ENCODE measurements at regions not wholly inside any gene's neighbourhood (a gene's known extent, or its start where the extent isn't known, plus 50 kb on each side); places are given as distances from the start of the nearest gene placed in this dataset.
"Not testable (repeated sequence)": the region's sequence is repeated elsewhere in the genome, so short reads cannot be mapped to it uniquely, and the experiment has no call there.

DNA sequence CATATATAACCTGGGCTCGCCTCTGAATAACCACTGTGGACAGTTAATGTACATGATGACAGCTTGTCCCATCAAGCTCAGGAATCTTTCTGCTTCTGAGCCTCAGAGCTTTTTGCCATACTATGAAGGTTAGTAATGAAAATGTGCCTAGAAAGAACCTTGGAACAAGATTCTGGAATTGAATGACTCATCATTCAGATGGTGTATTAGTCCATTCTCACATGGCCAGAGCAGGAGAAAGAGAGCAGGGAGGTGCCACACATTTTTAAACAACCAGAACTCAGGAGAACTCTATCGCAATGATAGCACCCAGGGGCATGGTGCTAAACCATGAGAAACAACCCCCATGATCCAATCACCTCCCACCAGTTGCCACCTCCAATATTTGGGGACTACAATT is 542.1 kb downstream of the PRR16 start:
- no peak for DNase-seq (ENCODE audit: low read depth)

- no peak for DNase-seq (ENCODE audit: low read depth)
Measured at GRCh38 chr5:121008041-121008440, 543.9 kb downstream of the PRR16 start.

DNA sequence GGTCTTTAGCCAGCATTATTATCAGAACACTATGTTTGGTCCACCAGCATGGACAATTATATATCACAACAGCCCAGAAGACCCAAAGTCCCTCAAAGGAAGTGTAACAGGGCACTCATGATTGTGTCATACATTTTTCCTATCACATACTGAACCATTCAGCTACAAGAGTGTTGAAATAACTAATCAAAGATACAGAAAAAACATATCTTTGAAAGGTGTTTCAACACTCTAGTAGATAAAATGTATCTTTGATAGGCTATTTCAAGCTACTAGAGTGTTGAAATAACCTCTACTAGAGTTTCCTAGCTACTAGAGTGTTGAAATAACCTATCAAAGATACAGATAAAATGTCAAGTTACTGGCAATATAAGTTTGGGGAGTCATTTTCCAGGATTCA is 545.0 kb downstream of the PRR16 start:
- DNase-seq (ENCODE audit: low read depth): no peak

DNA sequence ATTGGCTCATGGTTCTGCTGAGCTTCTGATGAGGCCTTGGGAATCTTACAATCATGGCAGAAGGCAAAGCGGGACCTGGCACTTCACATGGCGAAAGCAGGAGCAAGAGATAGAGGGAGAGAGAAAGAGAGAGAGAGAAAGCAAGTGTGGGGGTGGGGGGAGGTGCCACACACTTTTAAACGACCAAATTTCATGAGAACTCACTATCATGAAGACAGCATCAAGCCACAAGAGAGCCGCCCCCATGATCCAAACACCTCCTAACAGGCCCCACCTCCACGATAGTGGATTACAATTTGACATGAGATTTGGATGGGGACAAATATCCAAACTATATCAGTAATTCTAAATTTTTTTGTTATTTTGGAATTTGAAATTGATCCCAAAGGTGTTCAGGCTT is 553.9 kb downstream of the PRR16 start:
- DNase-seq (ENCODE audit: low read depth): no peak

DNA sequence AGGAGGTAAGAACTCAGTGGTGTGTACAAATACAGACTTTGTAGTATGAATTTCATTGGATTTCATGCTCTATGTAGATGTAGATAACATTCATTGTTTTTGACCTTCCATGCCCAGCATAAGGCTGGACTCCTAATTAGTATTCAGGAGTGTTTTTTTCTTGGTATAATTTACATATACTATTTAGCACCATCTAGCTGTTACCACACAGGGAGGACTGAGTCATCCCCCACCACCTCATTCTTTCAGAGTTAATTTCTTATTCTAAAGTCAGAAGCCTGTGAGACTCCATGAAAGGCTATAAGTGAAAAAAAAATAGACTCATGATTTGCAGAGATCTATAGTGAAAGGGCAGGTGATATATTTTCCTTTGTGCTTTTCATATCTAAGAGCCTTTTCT is 555.0 kb downstream of the PRR16 start:
- DNase-seq (ENCODE audit: low read depth): no peak

GRCh38 chr5:121019734-121020133 is 555.6 kb downstream of the PRR16 start:
- DNase-seq (ENCODE audit: low read depth): no peak

DNA sequence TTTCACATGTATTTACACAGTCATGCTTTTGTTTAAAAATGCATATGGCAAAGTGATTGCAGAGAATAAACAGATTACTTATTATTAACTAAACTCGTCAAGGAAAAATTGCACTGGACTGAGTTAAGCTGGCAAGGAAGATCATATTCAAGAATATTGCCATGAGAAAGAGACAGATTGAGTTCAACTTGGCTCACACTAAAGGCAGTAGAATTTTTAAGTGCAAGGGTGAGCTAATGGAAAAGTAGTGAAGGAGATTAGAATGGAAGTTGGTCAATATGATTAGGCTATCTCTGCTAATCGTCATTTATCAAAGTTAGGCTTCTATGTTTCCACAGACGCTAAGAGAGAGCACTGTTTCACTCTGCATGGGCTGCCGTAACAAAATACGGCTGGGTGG is 557.6 kb downstream of the PRR16 start:
- no peak for DNase-seq (ENCODE audit: low read depth)

DNA sequence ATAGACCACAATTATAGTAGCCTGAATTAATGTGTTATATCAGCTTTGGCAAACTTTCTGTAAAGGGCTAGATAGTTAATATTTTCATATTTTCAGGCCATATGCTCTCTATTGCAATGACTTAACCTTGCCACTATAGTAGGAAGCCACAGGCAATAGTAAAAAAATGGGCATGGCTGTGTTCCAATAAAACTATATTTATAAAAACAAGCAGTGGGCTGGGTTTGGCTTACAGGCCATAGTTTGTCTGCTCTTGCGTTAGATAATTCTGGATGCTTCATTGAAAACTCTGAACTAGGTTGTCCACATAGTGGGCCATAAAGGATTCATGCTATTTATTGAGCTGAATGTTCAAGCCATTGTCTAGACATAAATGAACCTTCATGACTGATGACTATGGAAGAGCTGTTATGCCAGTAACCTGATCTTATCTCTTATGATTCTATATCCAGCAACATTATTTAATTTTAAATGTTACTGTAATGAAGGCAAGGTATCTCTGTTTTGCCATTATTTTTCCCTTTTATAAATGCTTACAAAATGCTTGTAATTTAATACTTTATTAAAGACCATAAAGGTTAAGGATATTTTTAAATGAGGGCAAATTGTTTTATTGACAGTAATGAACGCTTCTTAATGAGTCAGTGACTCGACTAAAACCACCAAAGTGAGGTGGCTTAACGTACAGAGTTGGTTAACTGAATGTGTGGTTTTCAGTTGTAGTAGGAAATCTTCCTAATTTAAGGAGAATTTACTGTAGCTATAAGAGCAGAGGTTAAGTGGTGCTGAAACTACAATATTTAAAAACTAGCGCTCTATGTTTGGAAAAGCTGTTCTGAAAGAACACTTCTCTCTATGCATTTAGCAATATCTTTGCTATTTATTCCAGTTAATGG is 560.6 kb downstream of the PRR16 start:
- no peak for DNase-seq (ENCODE audit: low read depth)

DNA sequence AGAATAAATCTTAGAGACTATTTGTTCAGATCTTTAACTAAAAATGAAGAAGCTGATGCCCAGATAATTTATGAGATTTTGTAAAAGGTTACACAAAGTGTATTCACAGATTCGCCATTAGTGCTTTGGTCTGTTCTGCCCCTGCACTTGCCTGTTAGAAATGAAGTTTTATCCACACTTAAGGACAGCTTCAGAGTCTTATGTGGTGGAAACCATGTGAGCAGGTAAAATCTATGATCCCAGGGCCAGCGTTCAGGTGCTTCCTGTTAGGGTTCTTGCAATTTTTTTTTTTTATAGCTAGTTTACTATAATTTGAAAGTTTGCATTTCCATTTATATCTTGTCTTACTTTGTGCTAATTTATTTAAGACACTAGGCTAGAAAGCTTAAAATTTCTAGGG is 561.6 kb downstream of the PRR16 start:
- DNase-seq (ENCODE audit: low read depth): no peak

- no peak for DNase-seq (ENCODE audit: low read depth)
Measured at GRCh38 chr5:121027636-121028035, 563.5 kb downstream of the PRR16 start.

GRCh38 chr5:121029536-121030245 is 565.6 kb downstream of the PRR16 start:
- no peak for DNase-seq (ENCODE audit: low read depth)

DNA sequence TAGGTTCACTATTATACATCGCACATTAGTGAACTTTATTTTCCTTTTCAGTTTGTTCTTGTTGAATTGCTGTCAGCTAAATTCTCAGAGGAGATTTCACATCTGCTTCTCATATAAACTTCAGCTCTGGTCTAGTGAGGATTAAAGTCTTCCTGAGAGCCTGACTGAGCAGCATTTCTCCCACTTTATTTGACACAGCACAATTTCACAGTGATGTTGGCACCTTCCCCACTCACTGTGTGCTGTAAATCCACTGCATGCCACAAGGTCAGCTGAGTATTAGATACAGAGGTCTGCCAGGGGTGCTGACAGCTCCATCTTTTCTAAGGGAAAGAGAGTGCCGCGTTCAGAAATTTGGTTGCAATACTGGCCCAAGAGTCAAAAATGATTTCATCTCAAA is 567.4 kb downstream of the PRR16 start:
- DNase-seq (ENCODE audit: low read depth): no peak

GRCh38 chr5:121033334-121033733 is 569.2 kb downstream of the PRR16 start:
- no peak for DNase-seq (ENCODE audit: low read depth)

DNA sequence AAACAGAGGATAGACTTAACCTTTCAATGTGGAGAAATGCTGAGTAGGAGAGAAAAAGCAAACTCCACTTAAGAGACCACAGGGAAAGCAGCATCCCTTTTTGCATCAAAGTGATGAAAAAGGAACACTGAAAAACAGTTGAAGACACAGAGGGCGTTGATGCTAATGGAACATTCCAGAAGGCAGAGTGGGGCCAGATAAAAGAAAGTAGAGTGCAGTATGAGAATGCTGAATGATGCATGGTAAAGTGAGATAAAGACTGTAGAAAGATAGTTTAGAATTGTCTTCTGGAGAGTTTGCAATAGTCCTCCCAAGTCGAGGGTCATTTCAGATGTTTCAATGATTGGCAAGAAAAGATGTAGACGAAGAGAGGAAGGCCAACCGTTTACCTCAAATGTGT is 574.3 kb downstream of the PRR16 start:
- no peak for DNase-seq (ENCODE audit: low read depth)

GRCh38 chr5:121049971-121050370 is 585.9 kb downstream of the PRR16 start:
- DNase-seq (ENCODE audit: low read depth): no peak

GRCh38 chr5:121053055-121053985 is 589.2 kb downstream of the PRR16 start:
- no peak for DNase-seq (ENCODE audit: low read depth)

DNA sequence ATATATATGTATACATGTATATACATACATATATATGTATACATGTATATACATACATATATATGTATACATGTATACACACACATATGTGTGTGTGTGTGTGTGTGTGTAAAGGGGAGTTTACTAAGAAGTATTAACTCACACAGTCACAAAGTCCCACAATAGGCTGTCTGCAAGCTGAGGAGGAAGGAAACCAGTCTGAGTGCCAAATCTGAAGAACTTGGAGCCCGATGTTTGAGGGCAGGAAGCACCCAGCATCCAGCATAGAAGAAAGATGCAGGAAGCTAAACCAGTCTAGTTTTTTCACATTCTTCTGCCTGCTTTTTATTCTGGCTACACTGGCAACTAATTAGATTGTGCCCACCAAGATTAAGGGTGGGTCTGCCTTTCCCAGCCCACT is 591.5 kb downstream of the PRR16 start:
- no peak for DNase-seq (ENCODE audit: low read depth)

DNA sequence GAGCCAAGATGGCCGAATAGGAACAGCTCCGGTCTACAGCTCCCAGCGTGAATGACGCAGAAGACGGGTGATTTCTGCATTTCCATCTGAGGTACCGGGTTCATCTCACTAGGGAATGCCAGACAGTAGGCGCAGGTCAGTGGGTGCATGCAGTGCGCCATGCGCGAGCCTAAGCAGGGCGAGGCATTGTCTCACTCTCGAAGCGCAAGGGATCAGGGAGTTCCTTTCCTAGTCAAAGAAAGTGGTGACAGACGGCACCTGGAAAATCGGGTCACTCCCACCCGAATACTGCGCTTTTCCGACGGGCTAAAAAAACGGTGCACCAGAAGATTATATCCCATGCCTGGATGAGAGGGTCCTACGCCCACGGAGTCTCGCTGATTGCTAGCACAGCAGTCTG is 600.1 kb downstream of the PRR16 start:
- not testable (repeated sequence) for DNase-seq (ENCODE audit: low read depth)

GRCh38 chr5:121086671-121087070 is 622.6 kb downstream of the PRR16 start:
- no peak for DNase-seq (ENCODE audit: low read depth)

DNA sequence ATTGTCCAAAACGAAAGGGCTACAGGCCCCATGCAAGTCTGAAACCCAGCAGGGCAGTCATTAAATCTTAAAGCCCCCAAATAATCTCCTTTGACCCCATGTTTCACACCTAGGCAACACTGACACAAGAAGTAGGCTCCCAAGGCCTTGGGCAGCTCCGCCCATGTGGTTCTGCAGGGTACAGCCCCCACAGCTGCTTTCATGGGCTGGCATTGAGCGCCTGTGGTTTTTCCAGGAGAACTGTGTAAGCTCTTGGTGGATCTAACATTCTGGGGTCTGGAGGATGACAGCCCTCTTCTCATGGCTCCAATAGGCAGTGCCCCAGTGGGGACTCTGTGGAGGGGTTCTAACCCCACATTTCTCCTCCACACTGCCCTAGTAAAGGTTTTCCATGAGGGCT is 623.5 kb downstream of the PRR16 start:
- DNase-seq (ENCODE audit: low read depth): no peak

- DNase-seq (ENCODE audit: low read depth): no peak
Measured at GRCh38 chr5:121088341-121088740, 624.2 kb downstream of the PRR16 start.

DNA sequence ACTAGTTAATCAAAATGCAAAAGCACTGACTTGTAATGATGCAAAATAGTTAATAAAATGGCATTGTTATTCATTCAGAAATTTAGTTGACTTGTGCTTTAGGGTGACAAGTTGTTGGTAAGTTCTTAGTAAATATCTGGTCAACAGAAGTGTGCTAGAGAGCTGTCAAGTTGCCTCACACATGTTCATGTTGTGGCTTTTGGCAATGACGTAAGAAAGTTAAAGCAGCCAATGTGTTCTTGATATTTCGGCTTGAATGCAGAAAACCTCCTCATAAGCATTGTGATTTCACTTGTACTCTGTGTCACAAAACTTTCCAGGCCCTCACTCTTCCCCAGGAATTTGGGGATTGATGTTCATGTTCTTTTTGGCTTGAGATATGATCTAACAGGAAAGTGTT is 626.7 kb downstream of the PRR16 start:
- DNase-seq (ENCODE audit: low read depth): no peak
